ENCODE measurements at regions not wholly inside any gene's neighbourhood (a gene's known extent, or its start where the extent isn't known, plus 50 kb on each side); places are given as distances from the start of the nearest gene placed in this dataset.
"Not testable (repeated sequence)": the region's sequence is repeated elsewhere in the genome, so short reads cannot be mapped to it uniquely, and the experiment has no call there.

DNA sequence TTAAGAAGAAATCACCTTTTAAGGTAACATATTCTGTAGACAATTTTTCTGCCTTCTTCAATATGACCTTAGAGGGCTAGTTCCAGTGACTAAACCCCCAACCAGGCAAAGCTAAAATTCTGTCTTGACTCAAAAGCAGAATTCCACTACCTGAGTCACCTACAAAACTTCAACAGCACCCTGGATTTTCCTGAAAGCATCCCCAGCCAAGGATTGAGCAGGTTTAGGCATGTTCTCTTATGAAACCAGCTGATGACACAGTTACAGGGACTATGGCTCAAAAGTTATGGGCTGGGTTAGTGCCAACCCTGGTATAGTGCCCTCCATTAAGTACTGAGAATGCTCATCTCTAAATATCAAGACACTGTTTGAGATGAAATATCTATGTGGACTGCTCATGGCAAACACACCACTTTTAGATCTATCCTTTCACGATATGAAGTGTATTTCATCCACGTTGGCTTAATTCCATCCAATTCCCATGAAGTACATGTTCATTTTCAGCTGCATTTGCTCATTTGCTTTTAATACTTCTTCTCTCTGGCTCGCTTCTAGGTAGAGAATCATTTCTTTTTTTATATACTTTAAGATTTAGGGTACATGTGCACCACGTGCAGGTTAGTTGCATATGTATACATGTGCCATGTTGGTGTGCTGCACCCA lies 53.6 kb upstream of the TNFAIP3 start:
- POLR2A ChIA-PET = interaction anchor here (0.6 to 7.7 kb wide), 12 partner anchors 9 to 218 kb away, joined by 3 to 127 read pairs (median 7); partner anchors contain the start of gene TNFAIP3
- Mint-ChIP-seq H3K27ac (ENCODE audit: low read depth, unreplicated experiment) (peak overlapping the region; percentile 59), H3K9me3 (ENCODE audit: unreplicated experiment) (no peaks in the 10 kb centered on the region), H3K27me3 (ENCODE audit: insufficient read depth, unreplicated experiment) (no peaks in the 10 kb centered on the region), H3K4me3 (ENCODE audit: unreplicated experiment) (no peak overlapping the region), H3K36me3 (ENCODE audit: insufficient read depth, unreplicated experiment) (no peaks in the 10 kb centered on the region), H3K4me1 (ENCODE audit: insufficient read depth, unreplicated experiment) (peaks cover 39% of the 10 kb centered on the region)
- intact Hi-C loops (cut with micrococcal nuclease) = loop anchor here (2.0 kb wide), 1 partner anchor 19 kb away; no protein-coding TSS in a partner anchor
- TF ChIP-seq CTCF (IDR thresholded peaks at IDR 0.05; ENCODE audit: unreplicated experiment) = no peak
- peak; percentile 95 for DNase-seq (ENCODE audit: unreplicated experiment)
- CTCF ChIA-PET = interaction anchor here (0.7 to 3.4 kb wide), 7 partner anchors 13 to 69 kb away, joined by 3 to 13 read pairs (median 4); partner anchors contain the start of gene TNFAIP3
- BruUV-seq (replicated peaks) = no TSS peak

DNA sequence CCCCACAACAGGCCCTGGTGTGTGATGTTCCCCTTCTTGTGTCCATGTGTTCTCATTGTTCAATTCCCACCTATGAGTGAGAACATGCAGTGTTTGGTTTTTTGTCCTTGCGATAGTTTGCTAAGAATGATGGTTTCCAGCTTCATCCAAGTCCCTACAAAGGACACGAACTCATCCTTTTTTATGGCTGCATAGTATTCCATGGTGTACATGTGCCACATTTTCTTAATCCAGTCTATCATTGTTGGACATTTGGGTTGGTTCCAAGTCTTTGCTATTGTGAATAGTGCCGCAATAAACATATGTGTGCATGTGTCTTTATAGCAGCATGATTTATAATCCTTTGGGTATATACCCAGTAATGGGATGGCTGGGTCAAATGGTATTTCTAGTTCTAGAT lies 53.0 kb upstream of the TNFAIP3 start:
- POLR2A ChIA-PET = interaction anchor here (0.8 to 7.7 kb wide), 8 partner anchors 9 to 105 kb away, joined by 3 to 127 read pairs (median 18); partner anchors contain the start of gene TNFAIP3
- intact Hi-C loops (cut with micrococcal nuclease); H3K27me3 Mint-ChIP-seq (ENCODE audit: insufficient read depth, unreplicated experiment); H3K9me3 Mint-ChIP-seq (ENCODE audit: unreplicated experiment); DNase-seq (ENCODE audit: unreplicated experiment); BruUV-seq (replicated peaks); H3K36me3 Mint-ChIP-seq (ENCODE audit: insufficient read depth, unreplicated experiment); H3K27ac Mint-ChIP-seq (ENCODE audit: low read depth, unreplicated experiment); H3K4me3 Mint-ChIP-seq (ENCODE audit: unreplicated experiment): not testable (repeated sequence)
- CTCF ChIA-PET = interaction anchor here (0.7 to 1.7 kb wide), 4 partner anchors 12 to 68 kb away, joined by 3 to 7 read pairs (median 4); no protein-coding TSS in a partner anchor
- H3K4me1 Mint-ChIP-seq (ENCODE audit: insufficient read depth, unreplicated experiment) = peaks cover 33% of the 10 kb centered on the region

- H3K9me3 Mint-ChIP-seq (ENCODE audit: unreplicated experiment) = no peaks in the 10 kb centered on the region
- H3K4me3 Mint-ChIP-seq (ENCODE audit: unreplicated experiment) = no peak overlapping the region
- ChIA-PET CTCF (interaction anchor here (0.7 kb wide), 1 partner anchor 130 kb away, joined by 3 read pairs; no protein-coding TSS in a partner anchor), POLR2A (no interaction called here)
- H3K27ac Mint-ChIP-seq (ENCODE audit: low read depth, unreplicated experiment) = peak overlapping the region; percentile 69
- TF ChIP-seq CTCF (IDR thresholded peaks at IDR 0.05; ENCODE audit: unreplicated experiment) = no peak
- H3K27me3 Mint-ChIP-seq (ENCODE audit: insufficient read depth, unreplicated experiment) = no peaks in the 10 kb centered on the region
- peaks cover 20% of the 10 kb centered on the region for H3K4me1 Mint-ChIP-seq (ENCODE audit: insufficient read depth, unreplicated experiment)
- no peaks in the 10 kb centered on the region for H3K36me3 Mint-ChIP-seq (ENCODE audit: insufficient read depth, unreplicated experiment)
- intact Hi-C loops (cut with micrococcal nuclease) = no loop called here
- no TSS peak for BruUV-seq (replicated peaks)
- DNase-seq (ENCODE audit: unreplicated experiment) = no peak
These were observed 51.4 kb upstream of the TNFAIP3 start for GRCh38 chr6:137815692-137816091.

DNA sequence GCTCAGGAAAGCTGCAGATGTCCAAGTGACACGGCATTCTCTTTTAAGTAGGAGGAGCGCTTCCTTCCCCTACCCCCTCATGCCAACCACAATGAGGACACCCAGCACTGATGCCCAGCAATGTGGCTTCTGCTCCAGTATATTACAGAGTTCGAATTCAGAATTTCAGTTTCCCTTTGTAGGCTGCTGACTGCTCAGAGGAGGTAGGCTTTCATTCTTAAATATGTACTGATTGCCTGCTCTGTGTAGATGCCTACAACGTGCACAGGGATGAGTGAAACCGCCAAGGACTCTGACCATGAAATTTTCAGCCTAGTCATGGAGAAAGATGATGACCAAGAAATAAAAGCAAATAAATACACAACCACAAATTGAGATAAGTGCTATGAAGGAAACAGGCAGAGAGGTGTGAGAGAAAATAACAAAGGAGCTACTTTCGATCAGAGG lies 50.9 kb upstream of the TNFAIP3 start:
- Mint-ChIP-seq H3K27me3 (ENCODE audit: insufficient read depth, unreplicated experiment) (no peaks in the 10 kb centered on the region), H3K36me3 (ENCODE audit: insufficient read depth, unreplicated experiment) (no peaks in the 10 kb centered on the region), H3K4me1 (ENCODE audit: insufficient read depth, unreplicated experiment) (peaks cover 16% of the 10 kb centered on the region), H3K9me3 (ENCODE audit: unreplicated experiment) (no peaks in the 10 kb centered on the region), H3K27ac (ENCODE audit: low read depth, unreplicated experiment) (peak overlapping the region; percentile 69), H3K4me3 (ENCODE audit: unreplicated experiment) (no peak overlapping the region)
- no peak for TF ChIP-seq CTCF (IDR thresholded peaks at IDR 0.05; ENCODE audit: unreplicated experiment)
- DNase-seq (ENCODE audit: unreplicated experiment) = no peak
- no TSS peak for BruUV-seq (replicated peaks)
- ChIA-PET POLR2A (interaction anchor here (0.5 to 0.6 kb wide), 2 partner anchors 20 to 50 kb away, joined by 3 read pairs; no protein-coding TSS in a partner anchor), CTCF (interaction anchor here (0.6 kb wide), 1 partner anchor 694 kb away, joined by 5 read pairs; no protein-coding TSS in a partner anchor)
- intact Hi-C loops (cut with micrococcal nuclease) = no loop called here

Data from MCF 10A (cell line).